DND-41 (cell line): ENCODE measurements at regions not wholly inside any gene's neighbourhood (a gene's known extent, or its start where the extent isn't known, plus 50 kb on each side); places are given as distances from the start of the nearest gene placed in this dataset.

ENCODE experiments used
- EZH2 ChIP-seq: IDR thresholded peaks from 3 replicates; pipeline ENCODE4 v1.6.1; 2012; ENCODE audit warnings: borderline replicate concordance, low read depth, mild to moderate bottlenecking, moderate library complexity, low read length, inconsistent platforms; ENCODE audit not compliant: severe bottlenecking
- TF ChIP-seq, protein P1 (sequence below): IDR thresholded peaks from 2 replicates; pipeline ENCODE4 v1.5.1; 2012; ENCODE audit warnings: borderline replicate concordance, low read length, moderate library complexity, mild to moderate bottlenecking; ENCODE audit not compliant: poor library complexity, severe bottlenecking; ENCODE audit errors: extremely low read depth

DNA sequence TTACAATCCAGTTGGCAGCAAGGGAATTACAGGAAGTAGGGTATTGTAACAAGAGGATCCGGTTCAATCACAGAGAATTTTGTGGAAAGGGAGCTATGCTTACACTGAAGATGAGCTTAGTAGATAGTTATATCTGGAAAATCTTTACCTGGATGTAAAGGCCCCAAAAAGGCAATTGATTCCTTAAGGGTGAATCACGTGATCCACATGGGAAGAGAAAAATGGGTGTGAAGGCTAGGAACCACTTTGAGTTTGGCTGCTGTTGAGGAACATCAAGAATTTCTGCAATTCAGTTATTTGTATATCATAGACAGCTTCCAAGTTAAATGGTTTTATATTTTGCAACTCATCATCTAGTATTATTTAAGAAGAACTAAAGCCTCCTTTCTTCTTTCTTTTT lies 194.0 kb upstream of the ARHGAP24 start:
- TF ChIP-seq, protein P1, sequence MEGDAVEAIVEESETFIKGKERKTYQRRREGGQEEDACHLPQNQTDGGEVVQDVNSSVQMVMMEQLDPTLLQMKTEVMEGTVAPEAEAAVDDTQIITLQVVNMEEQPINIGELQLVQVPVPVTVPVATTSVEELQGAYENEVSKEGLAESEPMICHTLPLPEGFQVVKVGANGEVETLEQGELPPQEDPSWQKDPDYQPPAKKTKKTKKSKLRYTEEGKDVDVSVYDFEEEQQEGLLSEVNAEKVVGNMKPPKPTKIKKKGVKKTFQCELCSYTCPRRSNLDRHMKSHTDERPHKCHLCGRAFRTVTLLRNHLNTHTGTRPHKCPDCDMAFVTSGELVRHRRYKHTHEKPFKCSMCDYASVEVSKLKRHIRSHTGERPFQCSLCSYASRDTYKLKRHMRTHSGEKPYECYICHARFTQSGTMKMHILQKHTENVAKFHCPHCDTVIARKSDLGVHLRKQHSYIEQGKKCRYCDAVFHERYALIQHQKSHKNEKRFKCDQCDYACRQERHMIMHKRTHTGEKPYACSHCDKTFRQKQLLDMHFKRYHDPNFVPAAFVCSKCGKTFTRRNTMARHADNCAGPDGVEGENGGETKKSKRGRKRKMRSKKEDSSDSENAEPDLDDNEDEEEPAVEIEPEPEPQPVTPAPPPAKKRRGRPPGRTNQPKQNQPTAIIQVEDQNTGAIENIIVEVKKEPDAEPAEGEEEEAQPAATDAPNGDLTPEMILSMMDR: no peak
- no peak for TF ChIP-seq EZH2
